Posterior vena cava (tissue), 2 donors: ENCODE measurements at regions not wholly inside any gene's neighbourhood (a gene's known extent, or its start where the extent isn't known, plus 50 kb on each side); places are given as distances from the start of the nearest gene placed in this dataset.

Source experiments
- DNase-seq: peaks from one replicate; pipeline ENCODE4 v3.0.0-alpha.2; 2020; ENCODE audit warnings: low spot score
- intact Hi-C, 2 donors: fragments of 100-400 bp; cut with DNase I; formaldehyde crosslinking; loops; one replicate each; pipeline versions ENCODE4 v1.14.1 to v1.14.2; 2022 to 2023
- donor health status: DM: yes; HTN: yes; CAD: no.
- donor health status: DM: yes; HTN: yes; CAD: no.

- intact Hi-C loops, result no loop called here
Measured at GRCh38 chr13:40317980-40318327, 348.5 kb downstream of the FOXO1 start.

DNA sequence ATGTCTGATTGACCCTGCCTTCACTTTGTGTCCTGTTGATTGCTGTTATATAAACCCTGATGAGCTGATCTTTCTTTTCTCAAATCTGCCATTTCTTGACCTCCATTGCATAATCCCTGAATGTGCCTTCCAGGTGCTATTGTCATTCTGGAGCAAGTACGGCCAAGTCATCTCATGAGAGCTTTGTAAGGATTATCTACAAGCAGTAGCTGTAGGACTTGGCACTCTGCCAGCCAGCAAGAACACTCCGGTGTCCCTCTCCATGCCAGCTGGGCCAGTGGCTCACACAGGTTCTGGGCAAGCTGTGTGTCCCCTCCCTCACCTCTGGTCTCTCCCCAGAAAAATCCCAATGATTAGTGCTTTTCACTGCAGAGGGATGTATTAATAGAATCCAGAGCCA, 348.1 kb downstream of the FOXO1 start:
- no peak for DNase-seq
- intact Hi-C loops, result no loop called here

More at GRCh38 chr13:40317980-40318327, 348.5 kb downstream of the FOXO1 start:
- no peak for DNase-seq

DNA sequence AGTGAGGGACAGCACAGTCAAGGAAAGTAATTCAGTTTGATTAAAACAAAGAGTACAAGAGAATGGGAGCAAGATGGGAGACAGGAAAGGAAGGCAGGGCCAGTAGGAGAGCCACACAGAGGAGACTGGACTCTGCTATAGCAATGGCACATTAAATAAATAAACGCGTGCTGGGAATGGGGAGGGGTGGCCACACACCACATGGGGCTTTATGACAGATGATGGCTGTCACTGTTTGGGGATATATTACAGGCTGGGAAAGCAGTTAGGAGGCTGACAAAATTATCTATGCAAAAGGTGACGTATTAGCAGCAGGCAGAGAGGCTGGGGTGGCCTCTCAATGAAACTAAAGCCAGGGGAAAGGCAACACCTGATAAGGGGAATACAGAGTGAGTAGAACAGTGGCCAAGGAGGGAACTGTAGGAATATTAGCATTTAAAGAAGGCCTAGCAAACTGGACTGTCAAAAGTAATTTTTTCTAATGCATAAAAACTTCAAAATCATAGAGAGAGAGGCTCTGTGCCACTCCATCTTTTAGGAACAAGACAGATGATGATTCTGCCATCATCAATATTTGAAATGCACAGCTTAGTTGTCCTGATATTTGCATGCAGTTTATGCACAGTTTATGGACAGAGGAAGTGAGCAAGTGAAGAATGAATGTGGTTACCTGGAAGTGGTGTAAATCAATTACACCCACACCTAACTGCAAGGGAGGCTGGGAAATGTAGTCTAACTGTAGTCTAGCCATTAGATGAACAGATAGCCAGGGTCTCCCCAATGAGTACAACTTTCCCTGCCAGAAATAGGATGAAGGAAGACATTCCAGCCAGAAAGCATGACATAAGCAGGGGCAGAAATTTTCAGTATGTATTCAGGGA, 346.5 kb downstream of the FOXO1 start:
- intact Hi-C loops, result no loop called here
- DNase-seq, result no peak

DNA sequence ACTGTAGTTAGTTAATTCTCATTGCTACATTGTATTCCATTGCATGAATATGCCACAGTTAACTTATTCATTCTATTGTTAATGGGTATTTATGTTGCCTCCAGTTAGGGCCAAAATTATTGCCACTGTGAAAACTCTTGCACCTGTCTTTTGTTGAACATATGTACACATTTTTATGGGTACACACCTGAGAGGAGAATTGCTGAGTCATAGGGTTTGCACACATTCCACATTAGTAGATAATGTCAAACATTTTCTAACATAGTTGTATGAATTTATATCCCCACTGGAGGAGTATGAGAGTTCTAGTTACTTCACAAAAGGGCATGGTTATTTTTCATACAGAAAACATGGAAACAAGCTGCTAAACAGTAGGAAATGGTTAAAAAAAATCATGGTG, 338.4 kb downstream of the FOXO1 start:
- intact Hi-C loops, result no loop called here
- DNase-seq, result no peak

DNA sequence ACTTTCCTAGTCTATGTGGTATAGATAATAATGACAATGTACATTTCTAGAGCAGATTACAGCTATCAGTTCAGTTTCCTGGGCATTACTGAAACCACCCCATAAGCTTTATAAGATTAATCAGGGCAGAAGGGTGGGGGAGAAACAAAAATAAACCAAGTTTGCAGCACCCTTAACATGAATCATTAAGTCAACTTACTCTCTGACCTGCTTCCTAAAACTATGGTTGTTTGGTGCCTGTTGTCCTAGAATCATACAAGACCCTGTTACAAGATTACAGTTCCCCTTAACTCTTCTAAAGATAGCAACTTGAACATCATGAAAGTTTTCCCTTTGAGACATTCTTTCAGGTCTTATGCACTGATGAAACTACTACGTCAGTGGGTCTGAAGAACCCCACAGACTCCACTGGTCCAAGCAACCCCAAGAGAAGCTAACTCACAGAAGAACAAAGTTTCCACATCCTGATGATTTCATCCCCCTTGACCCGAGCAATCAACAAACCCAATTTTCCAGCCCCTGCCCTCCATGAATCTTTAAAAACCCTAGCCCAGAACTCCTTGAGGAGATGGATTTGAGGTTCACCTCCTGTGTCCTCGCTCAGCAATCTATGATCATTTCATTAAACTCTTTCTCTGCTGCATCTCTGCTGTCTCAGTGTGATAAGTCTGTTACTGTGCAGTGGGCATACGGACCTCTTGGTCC, 336.5 kb downstream of the FOXO1 start:
- intact Hi-C loops, result no loop called here

GRCh38 chr13:40330950-40331349, 335.5 kb downstream of the FOXO1 start:
- intact Hi-C loops, result no loop called here
- DNase-seq, result no peak

More for the DNA sequence above, 336.5 kb downstream of the FOXO1 start:
- no peak for DNase-seq

DNA sequence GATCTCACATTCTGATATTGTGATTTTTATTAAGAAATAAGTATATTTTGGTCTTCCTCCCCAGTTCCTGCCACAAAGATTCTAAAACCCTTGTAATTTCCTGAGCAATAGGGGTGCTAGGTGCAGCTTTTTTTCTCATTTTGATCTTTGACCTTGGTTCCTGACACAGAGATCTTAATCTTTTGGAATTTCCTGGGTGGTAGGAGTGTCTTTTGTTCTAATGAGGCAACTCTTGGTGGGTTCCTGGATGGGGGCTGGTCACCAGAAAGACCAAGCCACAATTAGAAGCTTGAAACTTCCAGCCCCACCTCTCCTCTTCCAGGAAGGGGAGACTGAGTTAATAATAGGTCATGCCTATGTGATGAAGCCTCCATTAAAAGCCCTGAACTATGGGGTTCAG, 334.6 kb downstream of the FOXO1 start:
- DNase-seq, result no peak
- intact Hi-C loops, result no loop called here

- DNase-seq, result no peak
- intact Hi-C loops, result no loop called here
Measured at GRCh38 chr13:40333226-40333625, 333.2 kb downstream of the FOXO1 start.

DNA sequence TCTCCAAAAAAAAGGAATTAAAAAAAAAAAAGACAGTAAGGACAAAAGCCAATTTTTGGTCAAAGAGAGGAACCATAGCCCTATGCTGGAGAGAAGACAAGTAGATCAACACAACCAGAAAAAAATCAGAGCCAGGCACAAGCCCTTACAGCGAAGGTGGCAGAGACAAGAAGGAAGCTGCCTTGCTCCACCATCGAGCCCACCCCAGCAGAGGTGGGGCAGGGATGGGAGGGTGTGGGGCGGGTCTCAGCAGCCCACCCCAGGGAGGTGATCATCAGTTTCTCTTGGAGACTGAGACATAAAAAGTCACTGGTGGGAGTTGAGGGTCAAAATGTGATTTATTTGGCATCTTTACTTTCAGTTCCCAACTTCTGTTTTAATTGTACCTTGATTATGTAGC, 332.4 kb downstream of the FOXO1 start:
- intact Hi-C loops, result no loop called here
- DNase-seq, result no peak

DNA sequence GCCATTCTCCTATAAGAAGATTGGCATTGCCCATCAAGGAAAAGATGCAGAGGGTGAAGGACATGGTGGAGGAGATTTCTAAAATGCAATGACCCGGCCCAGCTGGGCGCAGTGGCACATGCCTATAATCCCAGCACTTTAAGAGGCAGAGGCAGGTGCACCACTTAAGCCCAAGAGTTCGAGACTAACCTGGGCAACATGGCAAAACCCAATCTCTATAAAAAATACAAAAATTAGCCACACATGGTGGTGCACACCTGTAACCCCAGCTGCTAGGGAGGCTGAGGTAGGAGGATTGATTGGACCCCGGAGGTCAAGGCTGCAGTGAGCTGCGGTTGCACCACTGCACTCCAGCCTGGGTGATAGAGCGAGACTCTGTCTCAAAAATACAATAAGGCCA, 331.8 kb downstream of the FOXO1 start:
- DNase-seq, result no peak
- intact Hi-C loops, result no loop called here

- DNase-seq, result no peak
- intact Hi-C loops, result no loop called here
Measured at GRCh38 chr13:40336228-40337221, 329.9 kb downstream of the FOXO1 start.

GRCh38 chr13:40337651-40338050, 328.8 kb downstream of the FOXO1 start:
- no peak for DNase-seq
- intact Hi-C loops, result no loop called here

GRCh38 chr13:40338217-40338616, 328.2 kb downstream of the FOXO1 start:
- intact Hi-C loops, result no loop called here
- no peak for DNase-seq

- intact Hi-C loops, result no loop called here
Measured at GRCh38 chr13:40340368-40341095, 325.9 kb downstream of the FOXO1 start.

DNA sequence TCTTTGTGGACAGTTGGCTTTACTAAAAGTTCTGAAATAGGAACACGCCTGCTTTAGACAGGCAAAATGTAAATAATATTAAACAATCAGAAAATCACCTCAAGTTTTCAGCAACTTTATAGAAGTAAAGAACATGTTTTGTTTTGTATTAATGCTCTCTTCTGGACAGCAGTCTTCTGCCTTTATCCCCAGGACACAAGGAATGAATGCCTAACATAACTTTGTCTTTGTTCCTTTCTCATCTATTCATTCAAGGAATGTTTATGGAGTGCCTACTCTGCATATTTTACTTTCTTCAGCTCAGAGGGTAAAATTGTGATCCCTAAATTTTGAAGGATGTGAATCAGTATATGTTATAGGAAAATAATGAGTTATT, 325.4 kb downstream of the FOXO1 start:
- no peak for DNase-seq
- intact Hi-C loops, result no loop called here

More at GRCh38 chr13:40340368-40341095, 325.9 kb downstream of the FOXO1 start:
- DNase-seq, result no peak

- DNase-seq, result no peak
- intact Hi-C loops, result no loop called here
Measured at GRCh38 chr13:40341501-40341900, 324.9 kb downstream of the FOXO1 start.

- no peak for DNase-seq
- intact Hi-C loops, result no loop called here
Measured at GRCh38 chr13:40342461-40342860, 324.0 kb downstream of the FOXO1 start.

DNA sequence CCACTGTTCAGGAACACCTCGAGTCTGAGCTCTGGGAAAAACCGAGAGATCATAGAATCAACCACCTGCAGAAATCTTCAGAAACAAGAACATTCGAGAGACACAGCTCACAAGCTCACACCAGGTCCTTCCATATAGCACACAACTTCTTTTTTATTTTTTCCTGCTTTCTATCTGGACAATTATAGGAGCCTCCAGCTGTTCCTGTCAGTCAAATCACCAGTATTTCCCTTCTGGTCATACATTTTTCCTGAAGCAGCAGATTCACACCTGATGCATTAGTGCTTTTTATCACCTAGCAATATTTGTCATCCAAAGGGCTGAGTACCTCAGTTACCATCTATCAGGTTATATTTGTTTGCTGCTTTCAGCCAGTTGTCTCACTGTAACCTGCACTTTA, 323.5 kb downstream of the FOXO1 start:
- no peak for DNase-seq
- intact Hi-C loops, result no loop called here
